ENCODE measurements at regions not wholly inside any gene's neighbourhood (a gene's known extent, or its start where the extent isn't known, plus 50 kb on each side); places are given as distances from the start of the nearest gene placed in this dataset.
A peak's percentile ranks its signal among the peaks of the same experiment; 100 is the strongest.
"Not testable (repeated sequence)": the region's sequence is repeated elsewhere in the genome, so short reads cannot be mapped to it uniquely, and the experiment has no call there.

- DNase-seq (ENCODE audit: low read depth): not testable (repeated sequence)
Measured at GRCh38 chr17:27094179-27094578, 199.7 kb upstream of the WSB1 start.

DNA sequence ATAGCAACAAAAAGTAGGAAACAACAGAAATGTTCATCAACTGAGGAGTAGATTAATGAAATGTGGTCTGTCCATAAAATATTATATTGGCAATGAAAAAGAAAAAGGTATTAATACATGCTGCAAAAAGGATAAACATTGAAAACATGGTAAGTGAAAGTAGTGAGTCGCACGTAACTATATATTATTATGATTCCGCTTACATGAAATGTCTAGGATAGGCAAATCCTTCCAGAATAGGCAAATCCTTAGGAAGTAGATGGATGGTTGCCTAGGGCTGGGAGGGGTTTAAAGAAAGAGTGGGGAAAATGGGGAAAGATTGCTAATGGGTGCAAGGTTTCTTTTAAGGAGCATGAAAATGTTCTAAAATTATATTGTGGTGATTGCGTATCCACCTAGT lies 198.1 kb upstream of the WSB1 start:
- DNase-seq (ENCODE audit: low read depth): not testable (repeated sequence)

DNA sequence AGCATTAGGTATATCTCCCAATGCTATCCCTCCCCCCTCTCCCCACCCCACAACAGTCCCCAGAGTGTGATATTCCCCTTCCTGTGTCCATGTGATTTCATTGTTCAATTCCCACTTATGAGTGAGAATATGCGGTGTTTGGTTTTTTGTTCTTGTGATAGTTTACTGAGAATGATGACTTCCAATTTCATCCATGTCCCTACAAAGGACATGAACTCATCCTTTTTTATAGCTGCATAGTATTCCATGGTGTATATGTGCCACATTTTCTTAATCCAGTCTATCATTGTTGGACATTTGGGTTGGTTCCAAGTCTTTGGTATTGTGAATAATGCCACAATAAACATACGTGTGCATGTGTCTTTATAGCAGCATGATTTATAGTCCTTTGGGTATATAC lies 194.6 kb upstream of the WSB1 start:
- not testable (repeated sequence) for DNase-seq (ENCODE audit: low read depth)

- not testable (repeated sequence) for DNase-seq (ENCODE audit: low read depth)
Measured at GRCh38 chr17:27104605-27105221, 189.2 kb upstream of the WSB1 start.

DNA sequence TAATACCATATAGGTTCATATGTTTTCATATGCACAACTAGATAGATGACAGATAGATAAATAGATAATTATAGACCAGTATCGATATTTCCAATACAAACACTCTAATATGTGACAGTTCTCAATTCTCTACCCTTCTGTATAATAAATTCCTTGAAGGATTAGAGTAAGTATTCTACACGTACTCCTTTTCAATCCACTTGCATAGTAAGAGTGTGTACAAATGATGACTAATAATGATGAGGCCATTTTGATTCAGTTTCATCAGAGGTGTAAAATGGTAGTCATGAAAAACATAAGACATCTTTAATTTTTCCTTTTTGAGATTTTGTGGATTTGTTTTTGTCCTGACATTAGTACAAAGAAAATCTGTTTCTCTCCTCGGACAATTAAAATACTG lies 188.3 kb upstream of the WSB1 start:
- no peak for DNase-seq (ENCODE audit: low read depth)

- DNase-seq (ENCODE audit: low read depth): no peak
Measured at GRCh38 chr17:27106347-27106981, 187.4 kb upstream of the WSB1 start.

DNA sequence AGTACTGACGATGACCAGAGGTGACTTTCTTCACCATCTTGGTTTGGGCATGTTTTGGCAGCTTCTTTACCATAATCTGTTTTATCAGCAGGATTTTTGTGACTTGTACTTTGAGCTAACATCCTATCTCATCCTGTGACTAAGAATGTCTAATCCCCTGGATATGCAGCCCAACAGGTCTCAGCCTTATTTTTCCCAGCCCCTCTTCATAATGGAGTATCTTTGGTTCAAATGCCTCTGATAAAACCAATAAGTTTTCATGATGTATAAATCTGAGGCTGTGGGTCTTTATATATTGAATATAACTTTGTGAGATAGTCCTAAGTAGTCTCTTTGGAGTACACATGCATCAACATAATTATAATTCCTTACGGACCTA lies 186.9 kb upstream of the WSB1 start:
- DNase-seq (ENCODE audit: low read depth): no peak

DNA sequence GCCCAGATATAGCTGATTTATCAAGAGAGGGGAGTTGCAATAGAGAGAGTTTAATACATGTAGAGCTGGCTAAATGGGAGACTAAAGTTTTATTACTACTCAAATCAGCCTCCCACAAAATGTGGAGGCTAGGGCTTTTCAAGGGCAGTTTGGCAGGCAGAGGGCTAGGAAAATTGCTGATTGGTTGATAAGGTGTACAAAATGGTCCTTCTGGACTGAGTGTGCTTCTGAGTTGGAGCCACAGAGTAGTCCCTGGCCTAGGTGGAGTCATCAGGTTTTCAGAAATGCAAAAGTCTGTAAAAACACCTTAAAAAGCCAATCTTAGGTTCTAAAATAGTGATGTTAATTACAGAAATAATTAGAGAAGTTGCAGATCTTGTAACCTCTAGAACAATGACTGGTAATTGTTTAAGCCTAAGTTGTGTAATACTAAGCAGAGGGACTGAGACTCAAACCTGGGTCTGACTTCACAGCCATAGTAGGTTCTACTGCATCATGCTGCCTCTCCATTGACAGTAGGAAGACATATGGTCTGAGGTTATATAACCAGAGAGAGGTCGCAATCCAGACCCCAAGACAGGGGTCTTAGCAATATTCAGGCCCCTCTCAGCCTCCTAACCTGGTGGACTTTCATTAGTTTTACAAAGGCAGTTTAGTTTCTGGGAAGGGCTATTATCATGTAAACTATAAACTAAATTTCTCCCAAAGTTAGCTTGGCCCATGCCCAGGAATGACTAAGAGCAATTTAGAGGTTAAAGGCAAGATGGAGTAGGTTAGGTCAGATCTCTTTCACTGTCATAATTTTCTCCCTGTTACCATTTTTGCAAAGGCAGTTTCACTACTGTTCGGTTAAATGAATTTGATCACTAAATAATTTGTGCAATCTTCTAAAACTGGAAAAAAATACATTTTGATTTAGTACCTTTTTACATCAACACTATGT lies 186.3 kb upstream of the WSB1 start:
- not testable (repeated sequence) for DNase-seq (ENCODE audit: low read depth)

GRCh38 chr17:27109346-27109745 lies 184.6 kb upstream of the WSB1 start:
- DNase-seq (ENCODE audit: low read depth): no peak

GRCh38 chr17:27153005-27153404 lies 140.9 kb upstream of the WSB1 start:
- DNase-seq (ENCODE audit: low read depth): peak; percentile 6

- no peak for DNase-seq (ENCODE audit: low read depth)
Measured at GRCh38 chr17:27155866-27156265, 138.0 kb upstream of the WSB1 start.

GRCh38 chr17:27157297-27157696 lies 136.6 kb upstream of the WSB1 start:
- no peak for DNase-seq (ENCODE audit: low read depth)

GRCh38 chr17:27157898-27158297 lies 136.0 kb upstream of the WSB1 start:
- no peak for DNase-seq (ENCODE audit: low read depth)

DNA sequence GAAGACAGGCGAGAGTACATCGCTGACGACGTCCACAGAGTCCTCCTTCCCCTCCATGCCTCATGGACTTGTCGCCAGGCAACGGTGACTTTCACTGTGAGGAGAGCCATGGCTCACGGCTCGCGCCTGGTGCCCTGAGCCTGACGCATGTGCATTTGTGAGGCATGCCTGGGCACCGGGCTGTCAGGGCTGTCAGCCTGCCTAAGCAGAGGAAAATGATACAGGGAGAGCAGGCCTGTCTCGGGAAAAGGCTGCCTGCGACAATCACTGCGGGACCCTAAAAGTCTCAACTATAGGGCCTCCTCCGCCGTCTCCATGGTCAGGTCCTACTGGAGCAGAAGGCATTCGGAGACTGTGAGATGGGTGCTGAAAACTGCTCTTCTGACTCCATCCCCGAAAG lies 135.5 kb upstream of the WSB1 start:
- DNase-seq (ENCODE audit: low read depth): no peak

GRCh38 chr17:27180322-27180721 lies 113.6 kb upstream of the WSB1 start:
- no peak for DNase-seq (ENCODE audit: low read depth)

DNA sequence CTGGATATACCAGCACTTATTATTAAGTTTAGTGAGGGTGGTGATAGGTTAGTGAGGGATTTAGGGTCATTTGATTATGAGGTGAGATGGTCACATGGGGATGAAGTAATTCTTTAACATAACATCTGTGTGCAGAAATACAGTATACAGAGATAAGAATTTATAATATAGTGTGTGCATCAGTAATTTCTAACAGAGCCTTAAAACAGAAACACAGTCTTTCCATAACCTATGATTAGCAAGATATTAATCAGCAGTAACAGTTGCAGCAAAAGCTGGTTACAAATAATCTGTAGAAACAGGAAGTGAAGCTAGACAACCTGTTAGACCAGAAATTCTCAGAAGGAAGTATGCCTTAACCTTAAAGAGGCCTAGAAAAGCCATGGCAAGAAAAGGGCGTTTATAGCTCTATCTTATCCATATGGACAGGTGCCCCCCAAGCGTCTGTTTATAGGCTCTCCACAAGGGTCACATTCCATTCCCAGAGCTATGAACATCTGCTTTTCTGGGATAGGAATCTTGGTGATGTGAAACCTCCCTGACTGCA lies 112.5 kb upstream of the WSB1 start:
- not testable (repeated sequence) for DNase-seq (ENCODE audit: low read depth)

- DNase-seq (ENCODE audit: low read depth): no peak
Measured at GRCh38 chr17:27181935-27182334, 112.0 kb upstream of the WSB1 start.

DNA sequence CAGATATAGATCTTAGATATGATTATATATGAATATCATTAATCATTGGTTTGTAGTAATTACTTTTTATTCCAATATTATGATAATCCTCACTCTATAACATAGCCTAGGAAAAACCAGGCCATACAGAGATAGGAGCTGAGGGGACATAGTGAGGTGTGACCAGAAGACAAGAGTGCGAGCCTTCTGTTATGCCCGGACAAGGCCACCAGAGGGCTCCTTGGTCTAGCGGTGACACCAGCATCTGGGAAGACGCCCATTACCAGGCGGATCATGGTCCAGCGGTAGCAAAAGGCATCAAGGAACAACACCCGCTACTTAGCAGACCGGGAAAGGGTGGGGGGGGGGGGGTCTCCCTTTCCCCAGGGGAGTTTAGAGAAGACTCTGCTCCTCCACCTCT lies 96.4 kb upstream of the WSB1 start:
- DNase-seq (ENCODE audit: low read depth): peak; percentile 7

DNA sequence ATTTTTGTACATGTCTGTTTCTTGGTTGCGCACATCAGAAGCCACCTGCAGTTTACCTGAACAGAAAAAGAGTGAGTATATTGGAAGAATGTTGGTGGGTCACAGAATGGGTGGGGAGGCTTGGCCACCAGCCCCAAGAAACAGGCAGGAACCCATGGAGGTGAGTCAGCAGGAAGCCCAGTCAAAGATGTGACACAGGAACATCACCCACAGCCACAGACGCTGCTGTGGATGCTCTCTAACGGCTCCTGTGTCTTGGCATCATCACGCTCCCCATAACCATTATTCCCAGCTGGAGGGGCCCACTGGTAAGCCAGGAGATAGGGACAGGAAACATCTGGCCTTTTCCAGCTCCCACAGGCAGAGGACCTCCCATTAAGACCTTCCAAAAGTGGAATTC lies 94.0 kb upstream of the WSB1 start:
- peak; percentile 32 for DNase-seq (ENCODE audit: low read depth)

DNA sequence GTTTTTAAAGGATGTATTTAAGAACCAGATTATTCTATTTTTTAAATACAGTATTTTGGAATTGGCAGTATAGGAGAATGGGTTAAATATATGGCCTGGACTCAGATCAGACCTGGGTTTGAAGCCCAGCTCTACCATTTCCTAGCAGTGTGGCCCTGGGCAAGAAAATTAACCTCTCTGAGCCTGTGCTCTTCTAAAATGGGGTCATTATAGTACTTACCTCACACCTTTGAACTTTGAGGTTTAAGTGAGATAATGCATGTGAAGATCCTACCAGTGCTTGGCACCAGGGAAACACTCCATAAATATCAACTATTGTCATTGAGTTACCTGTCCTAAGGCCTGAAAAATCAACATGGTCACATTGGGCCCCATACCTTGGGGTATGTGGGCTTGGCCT lies 93.4 kb upstream of the WSB1 start:
- DNase-seq (ENCODE audit: low read depth): no peak

- DNase-seq (ENCODE audit: low read depth): no peak
Measured at GRCh38 chr17:27203241-27203640, 90.7 kb upstream of the WSB1 start.

DNA sequence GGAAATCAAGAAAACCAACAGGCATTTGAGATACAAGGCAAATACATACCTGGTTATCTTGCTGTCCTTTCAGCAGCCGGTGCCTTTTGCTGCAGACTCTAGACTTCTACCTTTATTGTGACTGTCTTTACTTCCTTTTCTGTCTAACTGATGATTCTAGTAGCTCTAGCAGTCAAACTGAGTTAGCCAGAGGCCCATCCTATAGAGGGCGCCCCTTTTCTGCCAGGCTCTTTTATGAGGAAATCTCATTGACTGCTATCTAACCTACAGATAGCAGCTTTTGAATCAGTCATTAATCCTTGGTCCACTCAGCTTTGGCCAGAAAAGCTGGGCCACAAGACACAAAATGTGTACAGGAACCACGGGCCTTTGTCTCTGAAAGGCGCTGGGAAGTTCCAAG lies 87.5 kb upstream of the WSB1 start:
- peak; percentile 15 for DNase-seq (ENCODE audit: low read depth)

All from RPMI7951 (cell line).